Fibroblast of lung (primary cell): ENCODE measurements at regions not wholly inside any gene's neighbourhood (a gene's known extent, or its start where the extent isn't known, plus 50 kb on each side); places are given as distances from the start of the nearest gene placed in this dataset.

ENCODE experiments used
- DNase-seq, 2 donors: peaks; one replicate each; pipeline versions ENCODE4 v3.0.0 to v3.0.0-alpha.2; 2010; ENCODE audit warnings: low read depth in 2 of 2
- H2AFZ ChIP-seq: 2 replicates; pipeline ENCODE4 v1.5.1; 2012; ENCODE audit warnings: low read length, control low read depth, inconsistent platforms
- H3K27ac ChIP-seq: 2 replicates; pipeline ENCODE4 v1.5.1; 2011; ENCODE audit warnings: low read length, control low read depth; ENCODE audit not compliant: insufficient read depth
- H3K27me3 ChIP-seq: 2 replicates; pipeline ENCODE4 v1.5.1; 2011; ENCODE audit warnings: mild to moderate bottlenecking, low read length; ENCODE audit not compliant: control insufficient read depth, insufficient read depth
- H3K36me3 ChIP-seq: 2 replicates; pipeline ENCODE4 v1.5.1; 2011; ENCODE audit warnings: low read length; ENCODE audit not compliant: control insufficient read depth, insufficient read depth
- H3K4me1 ChIP-seq: 2 replicates; pipeline ENCODE4 v1.5.1; 2011; ENCODE audit warnings: low read length; ENCODE audit not compliant: control insufficient read depth, insufficient read depth; ENCODE audit errors: extremely low read depth
- H3K4me2 ChIP-seq: 2 replicates; pipeline ENCODE4 v1.5.1; 2011; ENCODE audit warnings: low read length, control low read depth; ENCODE audit not compliant: insufficient read depth; ENCODE audit errors: extremely low read depth
- H3K4me3 ChIP-seq, 4 experiments: fragments of 200-600 bp in 1 of 4; sonication (generic) in 1 of 4; replicated peaks in 1 of 4; 2 replicates each; pipeline ENCODE4 v1.5.1; 2011 to 2016; ENCODE audit warnings: low read length in 4 of 4, low read depth in 3 of 4, mild to moderate bottlenecking in 3 of 4, control low read depth in 2 of 4, inconsistent platforms in 1 of 4, mixed read lengths in 1 of 4; ENCODE audit not compliant: insufficient read depth in 1 of 4; ENCODE audit errors: control extremely low read depth in 1 of 4
- H3K79me2 ChIP-seq: 2 replicates; pipeline ENCODE4 v1.5.1; 2012; ENCODE audit warnings: mild to moderate bottlenecking, low read length, inconsistent platforms; ENCODE audit not compliant: control insufficient read depth, insufficient read depth
- H3K9ac ChIP-seq: 2 replicates; pipeline ENCODE4 v1.5.1; 2011; ENCODE audit warnings: mild to moderate bottlenecking, low read length, control low read depth; ENCODE audit not compliant: insufficient read depth
- H3K9me3 ChIP-seq: 2 replicates; pipeline ENCODE4 v1.5.1; 2012; ENCODE audit warnings: low read depth, low read length; ENCODE audit not compliant: control insufficient read depth, insufficient read depth
- H4K20me1 ChIP-seq: 2 replicates; pipeline ENCODE4 v1.5.1; 2011; ENCODE audit warnings: low read length; ENCODE audit not compliant: control insufficient read depth, insufficient read depth; ENCODE audit errors: extremely low read depth
- CTCF ChIP-seq, 2 donors: IDR thresholded peaks in 1 of 2; conservative IDR thresholded peaks in 1 of 2; 1 replicate in 1 of 2; 2 replicates in 1 of 2; pipeline ENCODE4 v1.5.1; 2011 to 2012; ENCODE audit warnings: low read length in 2 of 2, control low read depth in 1 of 2, inconsistent platforms in 1 of 2, low read depth in 1 of 2, mild to moderate bottlenecking in 1 of 2
- EZH2 ChIP-seq: IDR thresholded peaks from 2 replicates; pipeline ENCODE4 v1.5.1; 2012; ENCODE audit warnings: low read length, control low read depth, mild to moderate bottlenecking; ENCODE audit errors: missing control alignments

GRCh38 chr1:163561580-163562295, 240.0 kb downstream of the NUF2 start:
- no peaks in the 10 kb centered on the region for H3K27me3 ChIP-seq
- peak; percentile 9 to 38 for DNase-seq
- no peaks in the 10 kb centered on the region for H4K20me1 ChIP-seq
- H3K27ac ChIP-seq: no peak overlapping the region
- H3K4me2 ChIP-seq: no peak overlapping the region
- H2AFZ ChIP-seq: no peak overlapping the region
- TF ChIP-seq EZH2 (no peak), CTCF (conservative IDR thresholded peaks at IDR 0.05 in 1 of 2, IDR thresholded peaks at IDR 0.05 in 1 of 2; ENCODE audit: low read depth in 1 of 2, low read length in 2 of 2) (peak; percentile 38 to 51)
- H3K9me3 ChIP-seq: no peaks in the 10 kb centered on the region
- no peak overlapping the region for H3K4me3 ChIP-seq
- no peaks in the 10 kb centered on the region for H3K79me2 ChIP-seq
- no peak overlapping the region for H3K9ac ChIP-seq
- H3K4me1 ChIP-seq: no peaks in the 10 kb centered on the region
- no peaks in the 10 kb centered on the region for H3K36me3 ChIP-seq

- H3K4me2 ChIP-seq: no peak overlapping the region
- no peaks in the 10 kb centered on the region for H3K36me3 ChIP-seq
- no peak overlapping the region for H3K27ac ChIP-seq
- H4K20me1 ChIP-seq: no peaks in the 10 kb centered on the region
- H3K79me2 ChIP-seq: no peaks in the 10 kb centered on the region
- TF ChIP-seq EZH2: no peak
- TF ChIP-seq CTCF (conservative IDR thresholded peaks at IDR 0.05 in 1 of 2, IDR thresholded peaks at IDR 0.05 in 1 of 2; ENCODE audit: low read depth in 1 of 2, low read length in 2 of 2): no peak
- no peaks in the 10 kb centered on the region for H3K4me1 ChIP-seq
- no peak overlapping the region for H3K4me3 ChIP-seq
- DNase-seq: no peak
- H3K27me3 ChIP-seq: no peaks in the 10 kb centered on the region
- no peak overlapping the region for H3K9ac ChIP-seq
- H2AFZ ChIP-seq: no peak overlapping the region
- H3K9me3 ChIP-seq: no peaks in the 10 kb centered on the region
Measured at GRCh38 chr1:163562355-163562754, 240.6 kb downstream of the NUF2 start.

GRCh38 chr1:163565166-163565565, 243.4 kb downstream of the NUF2 start:
- H3K9ac ChIP-seq: no peak overlapping the region
- no peak overlapping the region for H3K4me3 ChIP-seq
- H4K20me1 ChIP-seq: no peaks in the 10 kb centered on the region
- no peak for TF ChIP-seq CTCF (conservative IDR thresholded peaks at IDR 0.05 in 1 of 2, IDR thresholded peaks at IDR 0.05 in 1 of 2; ENCODE audit: low read depth in 1 of 2, low read length in 2 of 2)
- no peak for TF ChIP-seq EZH2
- no peaks in the 10 kb centered on the region for H3K9me3 ChIP-seq
- DNase-seq: peak in 1 of 2 donors; percentile 3
- H3K79me2 ChIP-seq: no peaks in the 10 kb centered on the region
- H3K4me1 ChIP-seq: no peaks in the 10 kb centered on the region
- no peak overlapping the region for H2AFZ ChIP-seq
- H3K4me2 ChIP-seq: no peak overlapping the region
- no peak overlapping the region for H3K27ac ChIP-seq
- H3K36me3 ChIP-seq: no peaks in the 10 kb centered on the region
- no peaks in the 10 kb centered on the region for H3K27me3 ChIP-seq
